Ascending aorta (tissue), 2 donors: ENCODE measurements at regions not wholly inside any gene's neighbourhood (a gene's known extent, or its start where the extent isn't known, plus 50 kb on each side); places are given as distances from the start of the nearest gene placed in this dataset.

Experiments used
- DNase-seq, 2 donors: peaks; one replicate each; pipeline ENCODE4 v3.0.0-alpha.2; 2019; ENCODE audit warnings: low spot score in 2 of 2
- H3K27ac ChIP-seq, 2 donors: fragments of 200-600 bp; sonication (generic); one replicate each; pipeline ENCODE4 v1.5.1; 2016 to 2017; ENCODE audit warnings: mild to moderate bottlenecking in 1 of 2
- H3K27me3 ChIP-seq: fragments of 200-600 bp; sonication (generic); one replicate; pipeline ENCODE4 v1.5.1; 2017
- H3K36me3 ChIP-seq, 2 donors: fragments of 200-600 bp; sonication (generic); one replicate each; pipeline ENCODE4 v1.5.1; 2016
- H3K4me1 ChIP-seq, 2 donors: fragments of 200-600 bp; sonication (generic); one replicate each; pipeline ENCODE4 v1.5.1; 2016 to 2017; ENCODE audit warnings: mild to moderate bottlenecking in 1 of 2
- H3K4me3 ChIP-seq, 2 donors: fragments of 200-600 bp; sonication (generic); one replicate each; pipeline ENCODE4 v1.5.1; 2016 to 2017; ENCODE audit warnings: mild to moderate bottlenecking in 1 of 2
- H3K9me3 ChIP-seq, 2 donors: fragments of 200-600 bp; sonication (generic); one replicate each; pipeline ENCODE4 v1.5.1; 2016
- intact Hi-C: fragments of 100-400 bp; cut with DNase I; formaldehyde crosslinking; loops from one replicate; pipeline ENCODE4 v1.15.1; 2023
- TF ChIP-seq, protein P1 (sequence below), 3 experiments: fragments of 200-600 bp in 2 of 3; fragments of 450-650 bp in 1 of 3; sonication (generic) in 2 of 3; IDR thresholded peaks; one replicate each; pipeline ENCODE4 v1.5.1; 2016 to 2019; ENCODE audit warnings: antibody characterized with exemption in 3 of 3, mild to moderate bottlenecking in 1 of 3, moderate library complexity in 1 of 3

- TF ChIP-seq, protein P1, sequence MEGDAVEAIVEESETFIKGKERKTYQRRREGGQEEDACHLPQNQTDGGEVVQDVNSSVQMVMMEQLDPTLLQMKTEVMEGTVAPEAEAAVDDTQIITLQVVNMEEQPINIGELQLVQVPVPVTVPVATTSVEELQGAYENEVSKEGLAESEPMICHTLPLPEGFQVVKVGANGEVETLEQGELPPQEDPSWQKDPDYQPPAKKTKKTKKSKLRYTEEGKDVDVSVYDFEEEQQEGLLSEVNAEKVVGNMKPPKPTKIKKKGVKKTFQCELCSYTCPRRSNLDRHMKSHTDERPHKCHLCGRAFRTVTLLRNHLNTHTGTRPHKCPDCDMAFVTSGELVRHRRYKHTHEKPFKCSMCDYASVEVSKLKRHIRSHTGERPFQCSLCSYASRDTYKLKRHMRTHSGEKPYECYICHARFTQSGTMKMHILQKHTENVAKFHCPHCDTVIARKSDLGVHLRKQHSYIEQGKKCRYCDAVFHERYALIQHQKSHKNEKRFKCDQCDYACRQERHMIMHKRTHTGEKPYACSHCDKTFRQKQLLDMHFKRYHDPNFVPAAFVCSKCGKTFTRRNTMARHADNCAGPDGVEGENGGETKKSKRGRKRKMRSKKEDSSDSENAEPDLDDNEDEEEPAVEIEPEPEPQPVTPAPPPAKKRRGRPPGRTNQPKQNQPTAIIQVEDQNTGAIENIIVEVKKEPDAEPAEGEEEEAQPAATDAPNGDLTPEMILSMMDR (IDR thresholded peaks at IDR 0.05): no peak
- H3K27ac ChIP-seq: no peak overlapping the region
- no peaks in the 10 kb centered on the region for H3K9me3 ChIP-seq
- no peak overlapping the region for H3K4me3 ChIP-seq
- no peaks in the 10 kb centered on the region for H3K4me1 ChIP-seq
- no peaks in the 10 kb centered on the region for H3K27me3 ChIP-seq
- intact Hi-C loops: no loop called here
- H3K36me3 ChIP-seq: no peaks in the 10 kb centered on the region
- peak in 1 of 2 donors; percentile 51 for DNase-seq
These were observed 212.3 kb upstream of the ZMIZ1 start for GRCh38 chr10:78856421-78856820.

- intact Hi-C loops: no loop called here
- Histone ChIP-seq H3K27ac (no peak overlapping the region), H3K9me3 (no peaks in the 10 kb centered on the region), H3K4me3 (no peak overlapping the region), H3K4me1 (no peaks in the 10 kb centered on the region), H3K36me3 (no peaks in the 10 kb centered on the region), H3K27me3 (no peaks in the 10 kb centered on the region)
- no peak for DNase-seq
- TF ChIP-seq, protein P1 (IDR thresholded peaks at IDR 0.05): no peak
These were observed 211.6 kb upstream of the ZMIZ1 start for GRCh38 chr10:78857193-78857592.

DNA sequence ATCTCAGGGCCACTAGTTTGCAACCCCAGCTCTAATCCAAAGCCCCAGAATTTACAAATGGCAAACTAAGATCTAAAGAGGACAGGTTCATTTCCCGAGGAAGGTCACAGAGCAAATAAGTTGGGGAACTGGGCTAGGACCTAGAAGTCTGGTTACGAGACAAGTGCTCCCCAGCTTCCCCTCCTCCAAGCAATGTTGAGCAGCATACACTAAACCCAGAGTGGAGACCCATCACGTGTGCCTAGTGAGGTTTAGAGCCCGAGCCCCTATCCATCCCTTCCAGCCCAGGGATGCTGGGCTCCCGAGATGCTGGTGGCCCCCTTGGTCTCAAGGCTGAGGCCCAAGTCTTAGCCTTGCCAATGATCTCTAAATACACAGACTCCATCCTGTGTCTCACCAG lies 209.5 kb upstream of the ZMIZ1 start:
- Histone ChIP-seq H3K4me3 (no peak overlapping the region), H3K36me3 (no peaks in the 10 kb centered on the region), H3K27ac (no peak overlapping the region), H3K4me1 (no peaks in the 10 kb centered on the region), H3K27me3 (no peaks in the 10 kb centered on the region), H3K9me3 (no peaks in the 10 kb centered on the region)
- TF ChIP-seq, protein P1 (IDR thresholded peaks at IDR 0.05): no peak
- DNase-seq: no peak
- intact Hi-C loops: no loop called here

- DNase-seq: no peak
- TF ChIP-seq, protein P1 (IDR thresholded peaks at IDR 0.05): no peak
- H3K9me3 ChIP-seq: no peaks in the 10 kb centered on the region
- H3K27ac ChIP-seq: no peak overlapping the region
- intact Hi-C loops: no loop called here
- H3K4me3 ChIP-seq: no peak overlapping the region
- H3K36me3 ChIP-seq: no peaks in the 10 kb centered on the region
- H3K27me3 ChIP-seq: no peaks in the 10 kb centered on the region
- no peaks in the 10 kb centered on the region for H3K4me1 ChIP-seq
These were observed 209.0 kb upstream of the ZMIZ1 start for GRCh38 chr10:78859769-78860168.

DNA sequence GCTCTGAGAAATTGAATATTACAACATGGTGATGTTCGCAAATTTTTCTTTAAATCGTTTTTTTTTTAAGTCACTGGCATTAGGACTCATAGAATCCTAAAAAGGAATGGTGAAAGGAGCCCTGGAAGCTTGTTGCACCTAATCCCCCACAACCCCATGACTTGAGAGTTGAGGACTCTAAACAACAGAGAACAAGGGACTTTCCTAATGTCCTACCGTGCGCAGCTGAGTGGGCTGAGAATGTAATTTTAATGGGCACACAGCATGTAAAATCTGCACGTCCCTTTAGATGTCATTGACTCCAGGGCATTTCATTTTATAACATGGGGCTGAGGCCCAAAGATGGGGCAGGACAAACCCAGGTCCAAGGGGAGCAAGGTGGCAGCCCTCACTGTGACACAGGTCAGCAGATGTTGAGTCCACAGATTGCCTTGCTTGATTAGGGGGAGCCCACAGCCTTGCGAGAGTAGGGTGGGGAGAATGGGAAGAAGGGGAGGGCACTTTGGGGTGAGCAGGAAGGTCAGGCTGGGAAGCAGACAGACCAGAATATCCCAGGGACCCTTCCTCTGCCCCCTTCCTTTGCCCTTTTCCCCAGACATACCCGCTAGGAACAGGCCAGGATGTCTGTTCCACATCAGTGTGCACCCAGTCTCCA lies 208.4 kb upstream of the ZMIZ1 start:
- Histone ChIP-seq H3K27me3 (no peaks in the 10 kb centered on the region), H3K9me3 (no peaks in the 10 kb centered on the region), H3K4me3 (no peak overlapping the region), H3K36me3 (no peaks in the 10 kb centered on the region), H3K27ac (no peak overlapping the region), H3K4me1 (no peaks in the 10 kb centered on the region)
- DNase-seq: no peak
- TF ChIP-seq, protein P1 (IDR thresholded peaks at IDR 0.05): no peak
- intact Hi-C loops: no loop called here
